ENCODE measurements at regions not wholly inside any gene's neighbourhood (a gene's known extent, or its start where the extent isn't known, plus 50 kb on each side); places are given as distances from the start of the nearest gene placed in this dataset.
A peak's percentile ranks its signal among the peaks of the same experiment; 100 is the strongest.
"Not testable (repeated sequence)": the region's sequence is repeated elsewhere in the genome, so short reads cannot be mapped to it uniquely, and the experiment has no call there.

DNA sequence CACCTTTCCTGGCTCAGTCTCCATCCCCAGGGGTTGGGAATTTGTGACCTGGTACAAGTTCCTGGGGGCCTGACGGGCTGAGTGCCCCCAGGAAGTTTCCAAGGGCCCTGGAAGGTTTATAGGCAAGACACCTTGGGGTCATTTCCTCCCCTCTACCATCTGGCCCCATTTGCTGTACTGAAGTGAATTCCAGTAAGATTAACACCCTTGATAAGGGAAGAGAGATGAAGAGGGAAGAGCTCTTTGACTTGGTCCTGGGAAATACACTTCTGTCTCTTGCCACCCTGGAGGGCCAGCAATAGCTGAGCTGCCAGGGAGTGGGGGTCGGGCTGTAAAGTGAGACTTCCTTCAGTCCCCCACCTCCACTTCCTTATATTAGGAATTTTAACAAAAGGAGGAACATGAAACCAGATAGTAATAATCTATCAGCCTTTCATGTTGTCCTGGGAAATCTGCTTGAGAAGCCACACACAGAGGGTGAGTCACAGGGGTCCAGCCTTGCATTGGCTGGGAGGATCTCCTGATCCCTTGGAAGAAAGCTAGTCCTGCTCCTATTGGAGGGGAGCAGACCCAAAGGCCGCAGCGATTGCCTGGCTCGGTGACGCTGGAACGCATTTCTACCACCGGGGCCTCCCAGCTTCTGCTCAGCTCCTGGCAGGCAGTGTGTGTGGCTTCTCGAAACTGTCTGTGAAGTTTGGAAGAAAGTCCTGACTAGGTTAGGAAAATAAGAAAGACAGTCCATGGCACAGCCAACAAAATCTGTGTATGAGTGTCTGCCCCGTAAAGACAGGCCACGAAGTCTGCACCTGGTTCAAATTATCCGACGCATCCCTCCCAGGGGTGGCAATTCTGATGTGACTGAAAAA is 87.3 kb downstream of the ACAA2 start:
- TF ChIP-seq, protein P1, sequence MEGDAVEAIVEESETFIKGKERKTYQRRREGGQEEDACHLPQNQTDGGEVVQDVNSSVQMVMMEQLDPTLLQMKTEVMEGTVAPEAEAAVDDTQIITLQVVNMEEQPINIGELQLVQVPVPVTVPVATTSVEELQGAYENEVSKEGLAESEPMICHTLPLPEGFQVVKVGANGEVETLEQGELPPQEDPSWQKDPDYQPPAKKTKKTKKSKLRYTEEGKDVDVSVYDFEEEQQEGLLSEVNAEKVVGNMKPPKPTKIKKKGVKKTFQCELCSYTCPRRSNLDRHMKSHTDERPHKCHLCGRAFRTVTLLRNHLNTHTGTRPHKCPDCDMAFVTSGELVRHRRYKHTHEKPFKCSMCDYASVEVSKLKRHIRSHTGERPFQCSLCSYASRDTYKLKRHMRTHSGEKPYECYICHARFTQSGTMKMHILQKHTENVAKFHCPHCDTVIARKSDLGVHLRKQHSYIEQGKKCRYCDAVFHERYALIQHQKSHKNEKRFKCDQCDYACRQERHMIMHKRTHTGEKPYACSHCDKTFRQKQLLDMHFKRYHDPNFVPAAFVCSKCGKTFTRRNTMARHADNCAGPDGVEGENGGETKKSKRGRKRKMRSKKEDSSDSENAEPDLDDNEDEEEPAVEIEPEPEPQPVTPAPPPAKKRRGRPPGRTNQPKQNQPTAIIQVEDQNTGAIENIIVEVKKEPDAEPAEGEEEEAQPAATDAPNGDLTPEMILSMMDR (IDR thresholded peaks at IDR 0.05; ENCODE audit: low read depth, low read length, missing control alignments), result no peak
- peak; percentile 98 for DNase-seq (ENCODE audit: extremely low read depth, low read depth)
- no peak overlapping the region for H3K4me3 ChIP-seq (replicated peaks; ENCODE audit: low read depth, low read length)

DNA sequence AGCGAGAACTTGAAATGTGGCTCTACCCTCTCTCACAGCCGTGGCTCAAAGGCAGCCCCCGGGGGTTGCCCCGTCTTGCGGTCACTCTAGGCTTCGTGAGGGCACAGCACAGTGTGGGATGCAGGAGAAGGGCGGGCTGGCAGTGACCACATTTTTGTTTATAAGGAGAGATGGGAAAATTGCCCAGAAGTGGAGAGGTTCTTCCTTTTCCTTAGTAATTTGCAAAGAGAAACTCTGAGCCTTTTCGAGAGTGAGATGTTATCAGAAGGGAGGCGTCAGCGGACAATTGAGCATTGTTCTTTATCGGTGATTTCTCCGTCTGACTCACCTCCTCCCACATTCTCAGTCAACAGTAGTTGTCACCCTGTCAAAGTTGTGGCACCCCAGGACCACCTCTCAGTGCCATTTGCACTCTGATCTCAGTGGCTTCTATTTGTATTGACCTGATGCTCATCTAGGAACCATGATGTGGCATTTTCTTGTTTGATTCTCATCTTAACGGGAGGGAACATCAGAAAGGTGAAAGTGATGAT is 89.6 kb downstream of the ACAA2 start:
- no peak for DNase-seq (ENCODE audit: extremely low read depth, low read depth)
- TF ChIP-seq, protein P1 (IDR thresholded peaks at IDR 0.05; ENCODE audit: low read depth, low read length, missing control alignments), result no peak
- H3K4me3 ChIP-seq (replicated peaks; ENCODE audit: low read depth, low read length), result no peak overlapping the region

GRCh38 chr18:49722477-49722876 is 90.9 kb downstream of the ACAA2 start:
- no peak for DNase-seq (ENCODE audit: extremely low read depth, low read depth)
- H3K4me3 ChIP-seq (replicated peaks; ENCODE audit: low read depth, low read length), result no peak overlapping the region
- TF ChIP-seq, protein P1 (IDR thresholded peaks at IDR 0.05; ENCODE audit: low read depth, low read length, missing control alignments), result no peak

GRCh38 chr18:49721981-49722380 is 91.4 kb downstream of the ACAA2 start:
- TF ChIP-seq, protein P1 (IDR thresholded peaks at IDR 0.05; ENCODE audit: low read depth, low read length, missing control alignments), result no peak
- H3K4me3 ChIP-seq (replicated peaks; ENCODE audit: low read depth, low read length), result no peak overlapping the region
- no peak for DNase-seq (ENCODE audit: extremely low read depth, low read depth)

DNA sequence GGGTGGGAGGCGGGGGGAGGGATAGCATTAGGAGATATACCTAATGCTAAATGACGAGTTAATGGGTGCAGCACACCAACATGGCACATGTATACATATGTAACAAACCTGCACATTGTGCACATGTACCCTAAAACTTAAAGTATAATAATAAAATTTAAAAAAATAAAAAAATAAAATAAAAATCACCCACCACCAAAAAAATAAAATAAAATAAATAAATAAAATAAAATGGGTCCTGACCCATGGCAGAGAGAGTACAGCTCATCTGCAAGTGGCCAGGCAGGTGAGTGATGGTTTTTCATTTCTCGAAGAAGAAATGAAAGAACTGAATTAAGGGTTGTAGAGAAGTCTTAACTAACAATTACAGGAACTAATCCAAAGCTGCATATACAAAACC is 92.4 kb downstream of the ACAA2 start:
- not testable (repeated sequence) for H3K4me3 ChIP-seq (replicated peaks; ENCODE audit: low read depth, low read length); DNase-seq (ENCODE audit: extremely low read depth, low read depth)

- DNase-seq (ENCODE audit: extremely low read depth, low read depth), result no peak
- TF ChIP-seq, protein P1 (IDR thresholded peaks at IDR 0.05; ENCODE audit: low read depth, low read length, missing control alignments), result no peak
- H3K4me3 ChIP-seq (replicated peaks; ENCODE audit: low read depth, low read length), result no peak overlapping the region
Observed at GRCh38 chr18:49717617-49718016, 95.7 kb downstream of the ACAA2 start.

DNA sequence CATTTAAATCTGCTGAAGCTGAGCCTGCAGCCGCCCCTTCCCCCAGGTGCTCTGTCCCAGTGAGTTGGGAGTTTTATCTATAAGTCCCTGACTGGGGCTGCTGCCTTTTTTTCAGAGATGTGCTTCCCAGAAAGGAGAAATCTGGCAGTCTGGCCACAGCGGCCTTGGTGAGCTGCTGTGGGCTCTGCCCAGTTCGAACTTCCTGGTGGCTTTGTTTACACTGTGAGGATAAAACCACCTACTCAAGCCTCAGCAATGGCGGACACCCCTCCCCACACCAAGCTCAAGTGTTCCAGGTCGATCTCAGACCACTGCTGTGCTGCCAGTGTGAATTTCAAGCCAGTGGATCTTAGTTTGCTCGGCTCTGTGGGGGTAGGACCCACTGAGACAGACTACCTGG is 97.3 kb downstream of the ACAA2 start:
- no peak overlapping the region for H3K4me3 ChIP-seq (replicated peaks; ENCODE audit: low read depth, low read length)
- TF ChIP-seq, protein P1 (IDR thresholded peaks at IDR 0.05; ENCODE audit: low read depth, low read length, missing control alignments), result no peak
- DNase-seq (ENCODE audit: extremely low read depth, low read depth), result no peak

Data from HFF-Myc (cell line).